Stimulated activated CD8-positive, alpha-beta memory T cell treated with anti-CD3 and anti-CD28 coated beads, Interleukin-7, amount 100 ng/mL, for 1 hour (primary cell): ENCODE measurements at regions not wholly inside any gene's neighbourhood (a gene's known extent, or its start where the extent isn't known, plus 50 kb on each side); places are given as distances from the start of the nearest gene placed in this dataset.
A peak's percentile ranks its signal among the peaks of the same experiment; 100 is the strongest.

ENCODE experiments used
- DNase-seq, 2 donors: peaks; one replicate each; pipeline ENCODE4 v3.0.0-alpha.2; 2020; ENCODE audit warnings: low read depth in 2 of 2

DNA sequence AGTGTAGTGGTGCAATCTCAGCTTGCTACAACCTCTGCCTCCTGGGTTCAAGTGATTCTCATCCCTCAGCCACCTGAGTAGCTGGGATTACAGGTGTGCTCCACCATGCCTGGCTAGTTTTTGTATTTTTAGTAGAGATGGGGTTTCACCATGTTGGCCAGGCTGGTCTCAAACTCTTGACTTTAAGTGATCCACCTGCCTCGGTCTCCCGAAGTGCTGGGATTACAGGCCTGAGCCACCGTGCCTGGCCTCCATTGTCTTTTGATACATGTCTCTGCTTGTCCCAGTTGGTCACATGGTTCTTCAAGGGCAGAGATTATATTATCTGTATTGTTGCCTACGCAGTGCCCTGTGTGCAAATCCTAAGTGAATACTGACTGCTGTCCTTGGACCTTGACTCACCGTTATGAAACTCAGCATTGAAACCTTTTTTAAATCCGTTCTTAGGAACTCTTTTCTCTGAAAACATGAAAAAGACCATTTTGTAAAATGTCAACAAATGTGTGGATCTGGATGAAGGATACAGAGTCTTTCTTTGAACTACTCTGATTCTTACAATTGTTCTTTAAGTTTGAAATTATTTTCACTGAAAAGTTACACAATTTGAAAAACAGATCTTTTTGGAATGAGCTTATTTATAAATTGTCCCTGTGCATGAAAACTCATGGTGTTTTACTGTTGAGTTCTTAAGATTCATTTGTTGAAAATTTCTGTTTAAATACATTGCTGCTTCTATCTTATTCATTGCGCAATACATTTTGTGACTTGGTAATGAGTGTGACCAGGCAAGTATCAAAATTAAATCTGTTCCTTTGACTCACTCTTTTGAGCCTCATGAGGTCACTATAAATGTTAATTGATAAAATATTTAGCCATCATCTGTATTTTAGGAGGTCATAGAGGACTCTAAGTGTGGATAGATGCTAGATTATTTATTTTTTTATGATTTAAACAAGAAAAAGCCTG is 293.5 kb downstream of the UTRN start:
- DNase-seq: no peak

DNA sequence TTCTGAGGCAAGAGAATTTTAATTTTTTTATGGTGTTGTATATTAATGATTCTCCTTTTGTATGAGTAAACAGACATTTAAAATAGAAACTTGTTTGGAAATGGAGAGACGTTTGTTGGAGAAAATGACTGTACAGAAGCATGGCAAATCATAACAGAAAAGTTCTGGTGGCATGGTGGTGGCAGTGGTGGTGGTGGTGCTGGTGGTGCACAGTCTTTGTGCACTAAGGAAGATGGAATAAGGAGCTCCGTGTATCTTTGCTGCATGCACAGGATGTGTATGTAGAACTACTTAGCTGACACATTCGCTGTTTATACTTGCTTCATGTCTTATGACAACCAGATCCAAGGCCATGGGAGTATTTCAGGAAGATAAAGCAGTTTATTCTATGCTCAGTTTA is 294.9 kb downstream of the UTRN start:
- no peak for DNase-seq

DNA sequence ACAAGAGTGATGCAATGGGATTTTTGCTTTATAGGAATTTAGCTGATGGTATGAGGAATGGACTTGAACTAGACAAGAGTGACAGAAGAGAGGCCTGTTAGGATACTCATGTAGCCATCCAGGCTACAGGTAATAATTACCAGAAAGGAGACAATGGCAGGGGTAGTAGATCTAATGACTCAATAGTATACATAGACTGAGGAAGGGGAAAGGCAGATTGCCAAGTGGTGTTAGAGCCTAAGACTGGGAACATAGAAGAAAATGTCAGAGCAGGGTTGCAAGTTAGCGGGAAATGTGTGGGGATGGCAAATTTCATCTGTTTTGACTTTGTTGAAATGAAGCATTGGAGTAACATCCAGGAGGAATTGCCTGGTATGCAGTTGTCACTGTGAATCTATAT is 295.6 kb downstream of the UTRN start:
- DNase-seq: no peak

DNA sequence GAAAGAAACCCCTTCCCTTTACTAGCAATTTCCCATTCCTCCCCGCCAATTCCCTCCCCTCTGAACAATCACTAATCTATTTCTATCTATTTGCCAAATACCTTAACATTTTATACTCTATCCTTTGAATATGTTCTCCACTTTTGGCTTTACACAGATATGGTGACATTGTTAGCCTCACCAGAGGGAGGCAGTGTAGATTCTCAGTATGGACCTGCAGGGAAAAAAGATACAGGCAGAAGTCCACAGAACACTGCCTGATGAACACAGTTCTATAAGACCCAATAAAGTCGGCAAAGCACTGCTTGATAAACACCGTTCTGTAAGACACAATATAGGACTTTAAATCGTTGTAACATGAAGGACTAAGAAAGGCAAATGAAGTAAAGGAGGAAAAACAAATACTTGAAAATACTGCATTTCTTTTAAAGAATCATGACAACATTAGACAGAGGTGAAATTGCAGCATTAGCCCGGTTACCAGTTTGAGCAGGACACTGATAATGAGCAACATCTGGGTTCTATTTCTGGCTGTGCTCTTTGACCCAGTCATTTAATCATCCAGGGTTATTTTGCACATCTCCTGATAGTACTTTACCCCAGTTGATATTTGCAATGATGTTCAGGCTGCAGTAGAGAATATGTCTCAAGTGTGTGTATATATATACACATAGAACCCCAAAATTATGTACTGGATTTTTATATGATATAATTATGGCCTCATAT is 296.8 kb downstream of the UTRN start:
- DNase-seq: no peak

DNA sequence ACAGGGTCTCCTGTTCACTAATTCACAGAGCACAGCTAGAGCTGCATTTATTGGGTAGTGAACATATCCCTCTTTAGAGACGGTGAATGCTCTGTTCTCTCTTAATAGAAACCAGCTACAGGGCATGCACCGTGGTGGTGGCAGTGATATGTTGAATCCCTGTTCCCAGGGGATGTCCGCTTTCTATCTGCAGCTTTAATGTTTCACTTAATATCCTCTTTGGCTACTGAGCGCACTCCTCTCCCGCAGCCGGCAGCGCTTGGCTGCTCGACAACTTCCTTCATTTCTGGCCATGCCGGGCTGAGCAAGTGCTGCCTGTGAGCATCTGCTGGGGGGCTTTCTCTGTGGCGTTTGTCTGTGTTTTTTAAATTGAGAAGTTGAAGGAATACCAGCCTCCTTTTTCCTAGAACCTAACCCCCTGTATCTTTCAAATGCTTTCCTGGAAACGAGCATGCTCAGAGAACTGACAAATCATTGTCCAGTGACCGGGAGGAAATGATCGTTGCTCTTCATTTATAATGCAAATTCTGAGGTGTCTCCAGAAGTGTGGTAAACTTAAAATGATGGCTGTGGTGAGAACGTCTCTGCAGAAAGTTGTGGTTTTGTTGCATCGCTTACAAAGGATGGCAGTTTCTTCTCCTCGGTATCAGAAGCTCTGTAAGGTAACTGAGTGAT is 297.9 kb downstream of the UTRN start:
- DNase-seq: peak; percentile 4 to 20

DNA sequence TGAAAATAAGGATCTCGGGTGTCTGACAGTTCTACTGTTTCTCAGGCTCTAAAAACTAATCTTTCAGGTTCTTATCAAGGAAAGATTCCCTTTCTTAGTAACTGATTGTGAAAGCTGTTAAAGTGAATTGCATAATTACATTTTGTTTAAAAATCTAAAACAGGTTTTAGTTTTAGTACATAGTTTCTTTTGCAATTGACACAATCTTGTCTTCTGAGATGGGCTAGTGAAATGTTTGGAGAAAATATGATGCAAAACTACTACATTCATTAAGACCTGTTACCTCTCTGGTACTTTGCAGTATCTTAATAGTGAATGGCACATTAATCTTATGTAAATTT is 298.4 kb downstream of the UTRN start:
- DNase-seq: no peak

DNA sequence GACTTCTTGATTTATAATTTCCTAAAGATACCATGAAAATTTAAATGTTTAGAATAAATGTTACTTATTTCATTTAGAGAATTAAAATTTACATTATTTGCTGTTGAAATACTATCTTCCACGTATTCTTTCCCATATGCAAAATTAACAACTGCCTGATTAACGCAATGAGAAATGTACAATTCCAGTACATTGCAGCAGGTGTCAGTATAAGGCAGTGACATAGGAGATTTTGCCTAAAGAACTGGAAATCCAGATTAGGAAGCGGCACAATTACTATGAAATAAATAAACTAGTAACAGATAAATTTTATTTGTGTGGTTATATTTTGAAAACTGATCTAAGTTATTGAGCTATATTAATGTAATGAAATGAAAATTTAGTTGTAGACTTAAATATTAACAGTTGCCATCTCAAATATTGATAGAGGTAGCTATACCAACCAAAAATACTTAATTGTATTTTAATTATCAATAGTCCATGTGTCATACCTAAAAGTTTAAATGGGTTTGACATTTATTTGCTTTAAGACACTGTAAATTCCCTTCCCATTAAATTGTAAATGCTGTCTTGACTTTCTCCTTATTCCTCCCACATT is 300.2 kb downstream of the UTRN start:
- no peak for DNase-seq

DNA sequence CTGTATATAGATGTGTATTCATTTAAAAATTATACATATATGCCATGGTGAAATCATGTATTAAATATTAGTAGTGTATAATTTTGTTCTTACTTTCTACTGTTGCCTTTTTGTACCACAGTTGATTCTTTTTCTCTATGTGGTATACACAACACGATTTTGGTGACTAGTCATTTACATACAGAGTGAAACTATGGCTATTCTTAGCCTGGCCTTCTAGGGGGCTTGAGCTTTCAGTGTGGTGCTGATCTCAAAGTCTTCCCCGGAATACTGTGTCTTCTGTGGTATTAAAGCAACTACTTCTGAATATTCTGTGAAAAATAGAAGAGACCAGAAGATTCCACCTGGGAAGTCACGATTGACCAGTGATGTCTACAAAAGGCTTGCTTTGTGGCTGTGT is 301.9 kb downstream of the UTRN start:
- no peak for DNase-seq

DNA sequence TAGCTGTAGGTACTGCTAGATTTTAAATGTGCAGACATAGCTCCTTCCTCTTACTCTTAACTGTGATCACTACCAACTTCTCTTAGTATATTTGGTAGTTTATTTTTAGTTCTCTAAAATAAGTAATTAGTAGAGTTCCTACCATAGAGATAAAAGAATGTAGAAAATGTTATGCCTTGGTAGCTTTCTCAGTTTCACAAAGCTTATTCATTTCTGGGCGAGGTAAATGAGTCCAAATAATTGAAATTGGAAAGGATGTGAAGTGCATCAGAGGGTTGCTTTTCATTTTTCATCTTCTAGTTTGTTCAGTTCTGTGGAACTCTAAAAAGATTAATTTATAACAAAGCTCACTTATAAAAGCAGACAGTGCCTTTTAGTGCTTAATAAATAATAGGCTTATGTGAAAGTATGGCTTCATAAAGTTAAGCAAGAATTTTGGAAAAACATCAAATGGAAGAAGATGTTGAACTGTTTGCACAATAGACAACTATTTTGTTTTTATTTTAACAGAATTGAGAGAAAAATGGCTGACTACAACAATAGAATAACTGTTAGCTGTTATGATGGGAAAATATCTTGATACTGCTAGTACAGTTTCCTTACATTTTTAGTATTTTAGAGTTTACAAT is 303.7 kb downstream of the UTRN start:
- no peak for DNase-seq

DNA sequence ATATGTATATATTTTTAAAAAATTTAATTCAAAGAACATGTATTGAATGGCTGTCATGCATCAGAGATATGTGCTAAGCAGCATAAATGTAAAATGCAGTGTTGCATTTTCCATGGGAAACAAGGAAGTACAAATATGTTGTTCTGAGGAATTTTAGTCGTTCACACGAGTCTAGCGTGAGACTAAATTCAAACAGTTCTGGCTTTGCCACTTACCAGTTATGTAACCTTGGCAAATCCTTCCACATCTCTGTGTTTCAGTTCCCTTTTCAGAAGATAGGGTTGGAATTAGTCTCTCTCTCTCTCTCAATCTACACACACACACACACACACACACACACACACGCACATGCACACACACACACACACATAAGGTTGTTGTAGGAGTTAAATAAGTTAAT is 305.4 kb downstream of the UTRN start:
- no peak for DNase-seq

DNA sequence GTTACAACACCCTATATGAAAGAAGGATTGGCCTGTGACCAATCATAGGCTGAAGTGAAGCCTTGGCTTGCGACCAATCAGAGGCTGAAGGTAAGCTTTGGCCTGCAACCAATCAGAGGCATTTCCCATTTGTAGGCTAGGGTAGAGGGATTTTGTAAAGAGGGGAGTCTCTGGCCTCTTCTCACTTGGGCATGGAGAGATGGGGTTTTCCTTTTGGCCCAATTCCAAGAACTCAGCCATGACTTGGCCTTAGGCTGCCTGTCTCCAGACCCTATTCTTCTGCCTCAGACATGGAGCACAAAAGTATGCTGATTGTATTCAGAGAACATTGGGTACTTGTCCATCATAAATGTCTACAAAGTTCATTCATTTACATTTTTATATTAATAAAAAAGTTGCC is 308.3 kb downstream of the UTRN start:
- DNase-seq: no peak

DNA sequence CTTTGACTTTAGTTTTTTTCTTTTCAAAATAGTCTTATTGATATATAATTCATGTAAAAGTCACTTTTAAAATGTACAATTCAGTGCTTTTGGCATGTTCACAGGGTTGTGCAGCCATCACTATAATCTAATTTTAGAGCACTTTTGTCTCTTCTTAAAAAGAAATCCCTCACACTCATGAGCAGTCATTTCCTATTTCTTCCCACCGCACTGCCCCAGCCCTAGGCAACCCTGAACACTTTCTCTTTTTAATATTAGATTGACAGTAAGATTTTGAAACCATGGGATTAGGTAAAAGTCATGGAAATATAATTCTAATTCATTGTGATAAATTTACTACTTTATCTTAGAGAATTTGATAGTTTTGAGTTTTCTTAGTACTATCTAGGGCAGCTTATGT is 309.4 kb downstream of the UTRN start:
- no peak for DNase-seq

DNA sequence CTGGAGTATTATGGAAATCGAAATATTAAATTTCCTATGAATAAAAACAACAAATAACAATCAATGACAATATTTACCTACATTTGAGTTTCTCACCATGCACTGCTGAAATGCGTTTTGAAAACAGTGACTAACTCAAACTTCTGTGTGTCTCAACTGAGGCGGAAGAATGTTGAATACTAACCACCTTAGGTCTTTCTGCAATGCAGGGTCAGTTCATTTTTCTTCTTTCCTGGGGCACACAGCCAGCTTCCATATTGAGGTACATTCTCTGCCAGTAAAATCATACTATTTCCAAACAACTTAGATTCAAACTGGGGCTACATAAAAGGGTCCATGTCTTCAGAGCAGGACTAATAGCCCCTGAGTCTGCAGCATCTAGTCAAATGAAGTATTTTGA is 310.1 kb downstream of the UTRN start:
- DNase-seq: no peak

DNA sequence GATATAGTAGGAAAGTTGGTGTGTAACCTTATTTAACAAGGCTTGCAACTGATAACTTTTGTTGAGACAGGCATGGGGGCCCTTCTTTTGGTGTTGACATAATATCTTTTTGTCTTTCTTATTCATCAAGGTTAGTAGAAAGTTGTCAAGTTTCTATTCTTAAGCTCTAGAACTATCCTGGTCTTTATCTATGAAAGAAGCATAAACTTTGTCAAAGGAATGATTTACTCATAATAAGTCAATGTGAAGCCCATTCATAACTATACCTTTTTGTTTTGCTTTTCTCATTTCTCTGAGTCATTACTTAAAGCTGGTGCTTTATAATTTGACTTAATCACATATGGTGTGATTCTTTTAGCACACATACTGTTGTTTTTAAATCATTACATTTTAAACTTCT is 312.4 kb downstream of the UTRN start:
- DNase-seq: no peak

DNA sequence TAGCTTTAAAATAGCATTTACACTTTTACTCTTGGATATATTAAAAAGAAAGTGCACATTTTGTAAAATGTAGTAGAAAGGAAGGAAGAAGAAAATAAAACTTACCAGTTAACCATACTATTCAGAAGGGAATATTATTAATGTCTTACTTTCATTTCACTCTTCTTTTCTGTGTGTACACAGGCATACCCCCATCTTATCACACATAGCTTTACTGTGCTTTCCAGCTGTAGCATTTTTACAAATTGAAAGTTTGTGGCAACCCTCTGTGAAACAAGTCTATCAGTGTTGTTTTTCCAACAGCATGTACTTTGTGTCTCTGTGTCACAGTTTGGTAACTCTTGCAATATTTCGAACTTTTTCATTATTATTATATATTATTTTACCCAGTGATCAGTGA is 314.5 kb downstream of the UTRN start:
- no peak for DNase-seq

DNA sequence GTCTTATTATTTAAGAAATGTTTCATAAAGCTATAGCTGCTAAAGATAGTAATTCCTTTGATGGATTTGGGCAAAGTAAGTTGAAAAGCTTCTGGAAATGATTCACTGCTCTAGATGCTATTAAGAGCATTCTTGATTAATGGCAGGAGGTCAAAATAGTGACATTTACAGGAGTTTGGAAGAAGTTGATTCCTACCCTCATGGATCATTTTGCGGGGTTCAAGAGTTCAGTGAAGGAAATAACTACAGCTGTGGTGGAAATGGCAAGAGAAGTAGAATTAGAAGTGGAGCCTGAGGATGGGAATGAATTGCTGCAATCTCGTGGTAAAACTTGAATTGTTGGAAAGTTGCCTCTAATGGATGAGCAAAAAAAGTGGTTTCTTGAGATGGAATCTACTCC is 316.1 kb downstream of the UTRN start:
- no peak for DNase-seq

DNA sequence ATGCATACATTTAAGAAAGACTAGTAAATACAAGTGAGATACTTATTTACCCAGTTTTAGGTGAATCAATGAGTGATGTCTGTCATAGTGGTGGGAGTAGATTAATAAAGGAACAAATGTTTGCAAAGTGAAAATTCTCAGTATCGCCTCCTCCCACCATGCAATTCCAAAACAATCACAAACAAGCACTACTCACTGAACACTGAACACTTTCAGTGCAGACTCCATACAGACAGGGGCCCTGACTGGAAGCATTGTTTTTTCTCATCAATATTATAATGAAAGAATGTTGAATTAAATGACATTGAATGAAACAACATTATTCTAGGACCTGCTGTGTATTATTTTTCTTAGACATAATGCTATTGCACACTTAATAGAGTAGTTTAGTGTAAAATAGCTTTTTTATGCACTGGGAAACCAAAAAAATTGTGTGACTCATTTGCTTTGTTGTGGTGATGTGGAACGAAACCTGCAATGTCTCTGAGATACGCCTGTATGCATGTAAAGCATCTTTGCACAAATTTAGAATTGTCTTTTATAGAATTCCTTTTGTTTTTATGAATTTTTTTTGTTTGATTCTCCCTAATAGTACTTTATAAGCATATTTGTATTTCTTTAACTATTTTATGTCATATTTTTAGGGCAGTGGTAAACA is 317.5 kb downstream of the UTRN start:
- DNase-seq: no peak

DNA sequence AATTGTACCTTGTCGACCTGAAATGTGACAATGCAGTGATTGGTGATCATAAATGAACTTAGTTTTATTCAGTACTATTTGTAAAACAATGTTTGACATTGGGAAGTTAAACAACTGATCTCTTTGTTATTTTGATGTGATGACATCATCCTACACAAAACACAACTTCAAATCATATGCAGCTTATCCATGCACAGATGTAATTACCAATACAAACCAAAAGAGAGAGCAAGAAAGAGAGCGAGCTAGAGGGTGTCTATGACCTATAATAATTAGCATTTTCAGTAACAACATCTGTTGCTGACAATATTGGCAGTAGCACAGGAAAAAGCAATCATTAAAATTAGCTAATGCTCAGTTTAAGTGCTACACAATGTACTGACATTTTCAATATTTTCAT is 320.9 kb downstream of the UTRN start:
- DNase-seq: no peak

DNA sequence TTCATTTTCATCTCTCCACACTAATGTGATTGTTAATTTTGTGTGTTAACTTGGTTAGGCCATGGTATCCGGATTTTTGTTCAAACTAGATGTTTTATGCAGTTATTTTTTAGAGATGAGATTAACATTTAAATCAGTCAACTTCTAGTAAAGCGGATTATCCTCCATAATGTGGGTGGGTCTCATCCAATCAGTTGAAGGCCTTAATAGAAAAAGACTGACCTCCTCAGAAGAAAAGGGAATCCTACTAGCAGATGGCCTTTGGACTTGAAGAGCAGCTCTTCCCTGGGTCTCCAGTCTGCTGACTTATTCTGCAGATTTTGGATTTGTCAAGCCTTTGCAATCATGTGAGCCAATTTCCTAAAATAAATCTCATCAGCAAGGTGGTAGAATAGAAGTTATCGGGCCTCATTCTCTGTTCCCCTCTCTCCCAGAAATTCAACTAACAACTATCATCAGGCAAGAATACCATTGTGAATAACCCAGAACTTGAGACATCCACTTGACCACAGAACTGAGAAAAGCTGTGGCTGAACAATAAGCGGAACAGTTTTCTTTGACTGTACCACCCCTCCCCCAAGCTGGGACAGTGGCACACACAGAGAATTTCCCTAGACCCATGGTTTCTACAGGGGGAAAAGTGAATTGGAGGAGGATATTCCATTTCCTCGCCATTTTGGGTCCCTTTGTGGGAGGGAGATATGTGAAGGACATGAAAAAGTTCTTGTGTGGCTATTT is 323.0 kb downstream of the UTRN start:
- DNase-seq: no peak

DNA sequence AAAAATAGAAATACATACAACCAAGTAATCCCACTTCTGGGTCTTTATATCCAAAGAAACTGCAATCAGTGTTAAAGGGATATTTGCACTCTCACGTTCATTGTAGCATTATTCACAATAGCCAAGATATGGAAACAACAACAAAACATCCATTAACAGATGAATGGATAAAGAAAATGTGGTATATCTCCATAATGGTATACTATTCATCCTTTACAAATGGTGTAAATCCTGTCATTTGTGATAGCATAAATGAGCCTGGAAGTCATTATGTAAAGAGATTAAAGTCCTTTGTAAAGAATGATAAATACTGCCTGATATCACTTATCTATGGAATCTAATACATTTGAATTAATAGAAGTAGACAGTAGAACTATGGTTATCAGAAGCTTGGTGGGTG is 327.7 kb downstream of the UTRN start:
- no peak for DNase-seq

DNA sequence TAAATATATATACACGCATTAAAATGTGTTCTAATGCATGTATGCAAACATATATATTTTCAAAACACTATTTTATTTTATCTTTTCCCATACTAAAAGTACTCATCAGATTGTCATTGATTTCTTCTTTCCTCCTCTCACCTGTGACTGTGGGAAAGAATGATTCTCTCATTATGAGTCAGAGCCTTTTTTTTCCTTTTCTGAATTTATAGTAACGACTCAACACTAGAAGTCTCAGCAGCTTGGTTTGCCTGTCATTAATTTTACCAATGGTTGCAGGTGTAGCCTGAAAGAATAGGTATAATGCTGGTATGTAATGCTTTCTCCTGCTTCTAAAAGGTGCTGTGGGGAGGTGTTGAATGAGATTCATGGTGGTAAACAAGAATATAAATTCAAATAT is 328.7 kb downstream of the UTRN start:
- no peak for DNase-seq
